Panc1 (cell line): ENCODE measurements at regions not wholly inside any gene's neighbourhood (a gene's known extent, or its start where the extent isn't known, plus 50 kb on each side); places are given as distances from the start of the nearest gene placed in this dataset.

ENCODE experiments used
- ATAC-seq: fragments of 200-7000 bp; cut with Tn5 transposase; 2 replicates; pipeline ENCODE4 v1.9.1; 2020; ENCODE audit warnings: mild to moderate bottlenecking, moderate library complexity
- BruUV-seq: library from RNA; stranded (reverse); fragments of 400-500 nt; replicated peaks from 2 replicates; lab custom pipeline; 2021; lab: Mats Ljungman, UMichigan
- CTCF ChIA-PET: fragments of 300-600 bp; sonication (Branson Sonifier 250); formaldehyde crosslinking; loops from one replicate; lab custom pipeline; 2022; ENCODE audit warnings: antibody characterized with exemption; lab: Charles Lee
- POLR2A ChIA-PET: fragments of 300-600 bp; sonication (Branson Sonifier 250); formaldehyde crosslinking; loops from one replicate; lab custom pipeline; 2022; ENCODE audit warnings: antibody characterized with exemption; lab: Charles Lee
- DNase-seq: peaks from one replicate; pipeline ENCODE4 v3.0.0-alpha.2; 2010; ENCODE audit warnings: low read depth, low spot score
- H3K27ac ChIP-seq: 2 replicates; pipeline ENCODE4 v1.5.1; 2011; ENCODE audit warnings: mild to moderate bottlenecking, low read length, inconsistent platforms
- H3K27me3 ChIP-seq: fragments of 200-500 bp; sonication (Bioruptor generic); 2 replicates; pipeline ENCODE4 v1.6.0; 2014; ENCODE audit warnings: low read length, inconsistent platforms; ENCODE audit not compliant: control insufficient read depth, insufficient read depth
- H3K36me3 ChIP-seq: fragments of 200-500 bp; sonication (Bioruptor generic); 2 replicates; pipeline ENCODE4 v1.5.1; 2014; ENCODE audit warnings: inconsistent platforms, mild to moderate bottlenecking, low read length, moderate library complexity; ENCODE audit not compliant: control insufficient read depth, insufficient read depth
- H3K4me1 ChIP-seq: 2 replicates; pipeline ENCODE4 v1.5.1; 2011; ENCODE audit warnings: inconsistent platforms, mild to moderate bottlenecking, low read length, moderate library complexity; ENCODE audit not compliant: control insufficient read depth, insufficient read depth
- H3K4me3 ChIP-seq, 2 experiments: 2 replicates each; pipeline ENCODE4 v1.5.1; 2011 to 2012; ENCODE audit warnings: low read depth in 2 of 2, low read length in 2 of 2, mild to moderate bottlenecking in 2 of 2, inconsistent platforms in 1 of 2, moderate library complexity in 1 of 2
- H3K9me3 ChIP-seq: fragments of 200-500 bp; sonication (Bioruptor generic); 2 replicates; pipeline ENCODE4 v1.5.1; 2014; ENCODE audit warnings: low read depth, mild to moderate bottlenecking, inconsistent platforms, low read length, moderate library complexity; ENCODE audit not compliant: control insufficient read depth, insufficient read depth
- POLR2AphosphoS5 ChIP-seq: IDR thresholded peaks from 2 replicates; pipeline ENCODE4 v1.6.1; 2012; ENCODE audit warnings: mild to moderate bottlenecking, low read depth, low read length, moderate library complexity
- SIN3A ChIP-seq: IDR thresholded peaks from 2 replicates; pipeline ENCODE4 v1.6.1; 2012; ENCODE audit warnings: low read depth, mild to moderate bottlenecking, low read length, moderate library complexity, borderline replicate concordance; ENCODE audit not compliant: insufficient read depth
- TCF7L2 ChIP-seq: IDR thresholded peaks from 2 replicates; pipeline ENCODE4 v1.6.1; 2011; ENCODE audit warnings: mild to moderate bottlenecking, low read depth, low read length, inconsistent platforms
- in situ Hi-C: cut with HindIII; loops from 2 replicates; pipeline ENCODE4 v1.10.0; 2016; ENCODE audit warnings: low sequenced_read_pairs, low pct_unique_long_range_greater_than_20kb
- intact Hi-C: fragments of 100-400 bp; cut with micrococcal nuclease; formaldehyde crosslinking; loops from one replicate; pipeline ENCODE4 v1.10.0; 2022; ENCODE audit not compliant: unreplicated experiment
- TF ChIP-seq, protein P1 (sequence below), 2 experiments: IDR thresholded peaks; 2 replicates each; pipeline ENCODE4 v1.6.1; 2011 to 2012; ENCODE audit warnings: low read depth in 2 of 2, control low read depth in 1 of 2, low read length in 1 of 2, mild to moderate bottlenecking in 1 of 2, moderate library complexity in 1 of 2; ENCODE audit not compliant: insufficient read depth in 1 of 2
- TF ChIP-seq, protein P2 (sequence below): fragments of 450-650 bp; IDR thresholded peaks from 2 replicates; pipeline ENCODE4 v1.5.1; 2017; ENCODE audit warnings: mild to moderate bottlenecking

DNA sequence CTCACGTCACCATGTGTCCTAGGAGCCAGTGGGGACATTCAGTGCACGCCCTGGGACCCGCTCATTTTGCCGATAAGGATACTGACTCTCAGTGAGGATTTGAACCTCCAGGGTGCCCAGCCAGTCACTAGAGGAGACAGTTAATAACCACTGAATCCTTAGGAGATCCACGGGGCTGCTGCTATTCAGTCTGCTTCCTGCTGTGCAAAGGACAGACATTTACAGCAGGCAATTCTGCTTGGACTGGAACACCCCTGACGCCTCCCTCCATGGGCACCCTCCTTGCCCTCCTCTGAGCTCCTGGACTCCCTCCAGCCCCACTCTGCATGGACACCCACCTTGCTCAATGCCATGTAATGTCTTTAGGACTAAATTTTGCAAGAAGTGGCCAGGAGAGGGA is 265.5 kb downstream of the EIPR1 start:
- intact Hi-C loops, result no loop called here
- H3K36me3 ChIP-seq, result no peaks in the 10 kb centered on the region
- H3K27me3 ChIP-seq, result no peaks in the 10 kb centered on the region
- H3K27ac ChIP-seq, result no peak overlapping the region
- CTCF ChIA-PET, result no interaction called here
- no peak overlapping the region for H3K4me3 ChIP-seq
- POLR2A ChIA-PET, result no interaction called here
- H3K4me1 ChIP-seq, result no peaks in the 10 kb centered on the region
- H3K9me3 ChIP-seq, result no peaks in the 10 kb centered on the region
- DNase-seq (no peak), ATAC-seq (no peak)
- in situ Hi-C loops, result no loop called here
- TF ChIP-seq, protein P1, sequence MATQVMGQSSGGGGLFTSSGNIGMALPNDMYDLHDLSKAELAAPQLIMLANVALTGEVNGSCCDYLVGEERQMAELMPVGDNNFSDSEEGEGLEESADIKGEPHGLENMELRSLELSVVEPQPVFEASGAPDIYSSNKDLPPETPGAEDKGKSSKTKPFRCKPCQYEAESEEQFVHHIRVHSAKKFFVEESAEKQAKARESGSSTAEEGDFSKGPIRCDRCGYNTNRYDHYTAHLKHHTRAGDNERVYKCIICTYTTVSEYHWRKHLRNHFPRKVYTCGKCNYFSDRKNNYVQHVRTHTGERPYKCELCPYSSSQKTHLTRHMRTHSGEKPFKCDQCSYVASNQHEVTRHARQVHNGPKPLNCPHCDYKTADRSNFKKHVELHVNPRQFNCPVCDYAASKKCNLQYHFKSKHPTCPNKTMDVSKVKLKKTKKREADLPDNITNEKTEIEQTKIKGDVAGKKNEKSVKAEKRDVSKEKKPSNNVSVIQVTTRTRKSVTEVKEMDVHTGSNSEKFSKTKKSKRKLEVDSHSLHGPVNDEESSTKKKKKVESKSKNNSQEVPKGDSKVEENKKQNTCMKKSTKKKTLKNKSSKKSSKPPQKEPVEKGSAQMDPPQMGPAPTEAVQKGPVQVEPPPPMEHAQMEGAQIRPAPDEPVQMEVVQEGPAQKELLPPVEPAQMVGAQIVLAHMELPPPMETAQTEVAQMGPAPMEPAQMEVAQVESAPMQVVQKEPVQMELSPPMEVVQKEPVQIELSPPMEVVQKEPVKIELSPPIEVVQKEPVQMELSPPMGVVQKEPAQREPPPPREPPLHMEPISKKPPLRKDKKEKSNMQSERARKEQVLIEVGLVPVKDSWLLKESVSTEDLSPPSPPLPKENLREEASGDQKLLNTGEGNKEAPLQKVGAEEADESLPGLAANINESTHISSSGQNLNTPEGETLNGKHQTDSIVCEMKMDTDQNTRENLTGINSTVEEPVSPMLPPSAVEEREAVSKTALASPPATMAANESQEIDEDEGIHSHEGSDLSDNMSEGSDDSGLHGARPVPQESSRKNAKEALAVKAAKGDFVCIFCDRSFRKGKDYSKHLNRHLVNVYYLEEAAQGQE (IDR thresholded peaks at IDR 0.05; ENCODE audit: insufficient read depth in 1 of 2, low read depth in 2 of 2, low read length in 1 of 2), result no peak
- TF ChIP-seq SIN3A (no peak), TCF7L2 (no peak), POLR2AphosphoS5 (no peak)
- TF ChIP-seq, protein P2, sequence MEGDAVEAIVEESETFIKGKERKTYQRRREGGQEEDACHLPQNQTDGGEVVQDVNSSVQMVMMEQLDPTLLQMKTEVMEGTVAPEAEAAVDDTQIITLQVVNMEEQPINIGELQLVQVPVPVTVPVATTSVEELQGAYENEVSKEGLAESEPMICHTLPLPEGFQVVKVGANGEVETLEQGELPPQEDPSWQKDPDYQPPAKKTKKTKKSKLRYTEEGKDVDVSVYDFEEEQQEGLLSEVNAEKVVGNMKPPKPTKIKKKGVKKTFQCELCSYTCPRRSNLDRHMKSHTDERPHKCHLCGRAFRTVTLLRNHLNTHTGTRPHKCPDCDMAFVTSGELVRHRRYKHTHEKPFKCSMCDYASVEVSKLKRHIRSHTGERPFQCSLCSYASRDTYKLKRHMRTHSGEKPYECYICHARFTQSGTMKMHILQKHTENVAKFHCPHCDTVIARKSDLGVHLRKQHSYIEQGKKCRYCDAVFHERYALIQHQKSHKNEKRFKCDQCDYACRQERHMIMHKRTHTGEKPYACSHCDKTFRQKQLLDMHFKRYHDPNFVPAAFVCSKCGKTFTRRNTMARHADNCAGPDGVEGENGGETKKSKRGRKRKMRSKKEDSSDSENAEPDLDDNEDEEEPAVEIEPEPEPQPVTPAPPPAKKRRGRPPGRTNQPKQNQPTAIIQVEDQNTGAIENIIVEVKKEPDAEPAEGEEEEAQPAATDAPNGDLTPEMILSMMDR, result no peak
- no TSS peak for BruUV-seq

DNA sequence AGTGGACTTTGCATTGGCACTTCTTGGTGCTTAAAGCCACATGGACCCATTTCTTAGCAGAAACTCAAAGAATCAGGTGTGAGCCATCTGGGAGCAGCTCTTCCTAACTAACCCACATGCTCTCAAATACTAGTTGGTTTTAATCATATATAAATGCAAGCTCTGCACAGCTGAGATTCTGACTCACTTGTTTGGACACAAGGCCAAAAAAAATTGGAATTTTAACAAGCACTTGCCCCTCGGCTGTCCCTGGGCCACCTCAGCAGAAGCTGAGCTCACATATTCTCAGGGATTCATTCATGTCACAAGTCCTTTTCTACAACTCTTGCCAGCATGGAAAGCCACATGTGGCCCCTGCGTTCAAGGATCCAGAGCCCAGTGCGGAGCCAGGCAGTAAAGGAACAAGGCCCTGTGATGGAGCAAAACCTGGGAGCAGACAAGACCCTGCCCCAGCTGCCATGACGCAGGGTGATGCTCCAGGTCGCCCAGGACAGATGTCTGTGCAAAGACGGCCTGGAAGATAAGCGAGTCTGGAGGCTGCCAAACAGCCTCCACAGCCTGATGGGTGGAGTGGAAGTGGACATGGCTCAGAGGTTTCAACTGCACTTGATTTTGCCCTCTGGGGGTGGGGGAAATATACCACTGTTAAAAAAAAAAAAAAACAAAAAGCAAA is 266.5 kb downstream of the EIPR1 start:
- H3K4me3 ChIP-seq, result no peak overlapping the region
- DNase-seq, result no peak
- no TSS peak for BruUV-seq
- ChIA-PET POLR2A (no interaction called here), CTCF (no interaction called here)
- intact Hi-C loops (no loop called here), in situ Hi-C loops (no loop called here)
- no peaks in the 10 kb centered on the region for H3K4me1 ChIP-seq
- no peaks in the 10 kb centered on the region for H3K27me3 ChIP-seq
- H3K27ac ChIP-seq, result no peak overlapping the region
- H3K36me3 ChIP-seq, result no peaks in the 10 kb centered on the region
- TF ChIP-seq, protein P2, result no peak
- TF ChIP-seq POLR2AphosphoS5, result no peak
- no peak for TF ChIP-seq SIN3A
- TF ChIP-seq, protein P1 (IDR thresholded peaks at IDR 0.05; ENCODE audit: insufficient read depth in 1 of 2, low read depth in 2 of 2, low read length in 1 of 2), result no peak
- no peak for TF ChIP-seq TCF7L2
- ATAC-seq, result no peak
- H3K9me3 ChIP-seq, result no peaks in the 10 kb centered on the region
